Activated CD4-positive, alpha-beta T cell treated with anti-CD3 and anti-CD28 coated beads, Interleukin-2, Interleukin-6, amounts not matched to agents 100 ng/mL and 50 ng/mL, durations not matched to agents 16 hours and 8 hours (primary cell): ENCODE measurements at regions not wholly inside any gene's neighbourhood (a gene's known extent, or its start where the extent isn't known, plus 50 kb on each side); places are given as distances from the start of the nearest gene placed in this dataset.

ENCODE experiments used
- DNase-seq: peaks from one replicate; pipeline ENCODE4 v3.0.0-alpha.2; 2020

GRCh38 chr12:91609283-91609682 lies 426.7 kb upstream of the DCN start:
- no peak for DNase-seq

- DNase-seq = no peak
Measured at GRCh38 chr12:91608542-91608941, 425.9 kb upstream of the DCN start.

- no peak for DNase-seq
Measured at GRCh38 chr12:91606662-91607377, 424.2 kb upstream of the DCN start.

- DNase-seq = no peak
Measured at GRCh38 chr12:91604897-91605296, 422.3 kb upstream of the DCN start.

GRCh38 chr12:91603060-91603459 lies 420.4 kb upstream of the DCN start:
- DNase-seq = no peak

- DNase-seq = no peak
Measured at GRCh38 chr12:91601054-91601453, 418.4 kb upstream of the DCN start.

GRCh38 chr12:91594715-91595114 lies 412.1 kb upstream of the DCN start:
- DNase-seq = no peak

- DNase-seq = peak; percentile 28
Measured at GRCh38 chr12:91591639-91591987, 409.0 kb upstream of the DCN start.

GRCh38 chr12:91590966-91591638 lies 408.5 kb upstream of the DCN start:
- DNase-seq = no peak

- no peak for DNase-seq
Measured at GRCh38 chr12:91588874-91589454, 406.3 kb upstream of the DCN start.

GRCh38 chr12:91586015-91586414 lies 403.4 kb upstream of the DCN start:
- DNase-seq = no peak

GRCh38 chr12:91582811-91583210 lies 400.2 kb upstream of the DCN start:
- DNase-seq = no peak

GRCh38 chr12:91579516-91580263 lies 397.1 kb upstream of the DCN start:
- no peak for DNase-seq

- DNase-seq = no peak
Measured at GRCh38 chr12:91577586-91578539, 395.2 kb upstream of the DCN start.

- DNase-seq = no peak
Measured at GRCh38 chr12:91576432-91576831, 393.8 kb upstream of the DCN start.

- DNase-seq = no peak
Measured at GRCh38 chr12:91575630-91576029, 393.0 kb upstream of the DCN start.

- no peak for DNase-seq
Measured at GRCh38 chr12:91574975-91575374, 392.4 kb upstream of the DCN start.

GRCh38 chr12:91574391-91574790 lies 391.8 kb upstream of the DCN start:
- DNase-seq = no peak

GRCh38 chr12:91572869-91573268 lies 390.3 kb upstream of the DCN start:
- DNase-seq = no peak

GRCh38 chr12:91567100-91567485 lies 384.5 kb upstream of the DCN start:
- no peak for DNase-seq

GRCh38 chr12:91566328-91567099 lies 383.9 kb upstream of the DCN start:
- no peak for DNase-seq

- no peak for DNase-seq
Measured at GRCh38 chr12:91565846-91566245, 383.2 kb upstream of the DCN start.
